ENCODE measurements at regions not wholly inside any gene's neighbourhood (a gene's known extent, or its start where the extent isn't known, plus 50 kb on each side); places are given as distances from the start of the nearest gene placed in this dataset.
"Not testable (repeated sequence)": the region's sequence is repeated elsewhere in the genome, so short reads cannot be mapped to it uniquely, and the experiment has no call there.

DNA sequence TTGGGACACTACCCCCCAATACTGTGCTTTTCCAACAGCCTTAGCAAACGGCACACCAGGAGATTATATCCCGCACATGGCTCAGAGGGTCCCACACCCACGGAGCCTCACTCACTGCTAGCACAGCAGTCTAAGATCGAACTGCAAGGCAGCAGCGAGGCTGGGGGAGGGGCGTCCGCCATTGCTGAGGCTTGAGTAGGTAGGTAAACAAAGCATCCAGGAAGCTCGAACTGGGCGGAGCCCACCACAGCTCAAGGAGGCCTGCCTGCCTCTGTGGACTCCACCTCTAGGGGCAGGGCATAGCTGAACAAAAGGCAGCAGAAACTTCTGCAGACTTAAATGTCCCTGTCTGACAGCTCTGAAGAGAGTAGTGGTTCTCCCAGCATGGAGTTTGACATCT is 447.3 kb upstream of the RAB6C start:
- TF ChIP-seq, protein P1, sequence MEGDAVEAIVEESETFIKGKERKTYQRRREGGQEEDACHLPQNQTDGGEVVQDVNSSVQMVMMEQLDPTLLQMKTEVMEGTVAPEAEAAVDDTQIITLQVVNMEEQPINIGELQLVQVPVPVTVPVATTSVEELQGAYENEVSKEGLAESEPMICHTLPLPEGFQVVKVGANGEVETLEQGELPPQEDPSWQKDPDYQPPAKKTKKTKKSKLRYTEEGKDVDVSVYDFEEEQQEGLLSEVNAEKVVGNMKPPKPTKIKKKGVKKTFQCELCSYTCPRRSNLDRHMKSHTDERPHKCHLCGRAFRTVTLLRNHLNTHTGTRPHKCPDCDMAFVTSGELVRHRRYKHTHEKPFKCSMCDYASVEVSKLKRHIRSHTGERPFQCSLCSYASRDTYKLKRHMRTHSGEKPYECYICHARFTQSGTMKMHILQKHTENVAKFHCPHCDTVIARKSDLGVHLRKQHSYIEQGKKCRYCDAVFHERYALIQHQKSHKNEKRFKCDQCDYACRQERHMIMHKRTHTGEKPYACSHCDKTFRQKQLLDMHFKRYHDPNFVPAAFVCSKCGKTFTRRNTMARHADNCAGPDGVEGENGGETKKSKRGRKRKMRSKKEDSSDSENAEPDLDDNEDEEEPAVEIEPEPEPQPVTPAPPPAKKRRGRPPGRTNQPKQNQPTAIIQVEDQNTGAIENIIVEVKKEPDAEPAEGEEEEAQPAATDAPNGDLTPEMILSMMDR (IDR thresholded peaks at IDR 0.05) = not testable (repeated sequence)
- not testable (repeated sequence) for TF ChIP-seq EZH2phosphoT487 (IDR thresholded peaks at IDR 0.05; ENCODE audit: borderline replicate concordance, low read depth); TAF1 (IDR thresholded peaks at IDR 0.05; ENCODE audit: borderline replicate concordance, low read depth, low read length); RAD21 (IDR thresholded peaks at IDR 0.05; ENCODE audit: low read length); SMC3 (IDR thresholded peaks at IDR 0.05; ENCODE audit: low read depth, low read length); CHD2 (IDR thresholded peaks at IDR 0.05; ENCODE audit: low read length, partially characterized antibody); EP300 (IDR thresholded peaks at IDR 0.05; ENCODE audit: borderline replicate concordance in 1 of 2, low read depth in 1 of 2, low read length in 1 of 2); NFIC (IDR thresholded peaks at IDR 0.05; ENCODE audit: borderline replicate concordance); MEF2A (IDR thresholded peaks at IDR 0.05; ENCODE audit: borderline replicate concordance, low read depth)
- TF ChIP-seq, protein P2, sequence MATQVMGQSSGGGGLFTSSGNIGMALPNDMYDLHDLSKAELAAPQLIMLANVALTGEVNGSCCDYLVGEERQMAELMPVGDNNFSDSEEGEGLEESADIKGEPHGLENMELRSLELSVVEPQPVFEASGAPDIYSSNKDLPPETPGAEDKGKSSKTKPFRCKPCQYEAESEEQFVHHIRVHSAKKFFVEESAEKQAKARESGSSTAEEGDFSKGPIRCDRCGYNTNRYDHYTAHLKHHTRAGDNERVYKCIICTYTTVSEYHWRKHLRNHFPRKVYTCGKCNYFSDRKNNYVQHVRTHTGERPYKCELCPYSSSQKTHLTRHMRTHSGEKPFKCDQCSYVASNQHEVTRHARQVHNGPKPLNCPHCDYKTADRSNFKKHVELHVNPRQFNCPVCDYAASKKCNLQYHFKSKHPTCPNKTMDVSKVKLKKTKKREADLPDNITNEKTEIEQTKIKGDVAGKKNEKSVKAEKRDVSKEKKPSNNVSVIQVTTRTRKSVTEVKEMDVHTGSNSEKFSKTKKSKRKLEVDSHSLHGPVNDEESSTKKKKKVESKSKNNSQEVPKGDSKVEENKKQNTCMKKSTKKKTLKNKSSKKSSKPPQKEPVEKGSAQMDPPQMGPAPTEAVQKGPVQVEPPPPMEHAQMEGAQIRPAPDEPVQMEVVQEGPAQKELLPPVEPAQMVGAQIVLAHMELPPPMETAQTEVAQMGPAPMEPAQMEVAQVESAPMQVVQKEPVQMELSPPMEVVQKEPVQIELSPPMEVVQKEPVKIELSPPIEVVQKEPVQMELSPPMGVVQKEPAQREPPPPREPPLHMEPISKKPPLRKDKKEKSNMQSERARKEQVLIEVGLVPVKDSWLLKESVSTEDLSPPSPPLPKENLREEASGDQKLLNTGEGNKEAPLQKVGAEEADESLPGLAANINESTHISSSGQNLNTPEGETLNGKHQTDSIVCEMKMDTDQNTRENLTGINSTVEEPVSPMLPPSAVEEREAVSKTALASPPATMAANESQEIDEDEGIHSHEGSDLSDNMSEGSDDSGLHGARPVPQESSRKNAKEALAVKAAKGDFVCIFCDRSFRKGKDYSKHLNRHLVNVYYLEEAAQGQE (IDR thresholded peaks at IDR 0.05; ENCODE audit: low read depth, low read length) = not testable (repeated sequence)
- TF ChIP-seq, protein P3, sequence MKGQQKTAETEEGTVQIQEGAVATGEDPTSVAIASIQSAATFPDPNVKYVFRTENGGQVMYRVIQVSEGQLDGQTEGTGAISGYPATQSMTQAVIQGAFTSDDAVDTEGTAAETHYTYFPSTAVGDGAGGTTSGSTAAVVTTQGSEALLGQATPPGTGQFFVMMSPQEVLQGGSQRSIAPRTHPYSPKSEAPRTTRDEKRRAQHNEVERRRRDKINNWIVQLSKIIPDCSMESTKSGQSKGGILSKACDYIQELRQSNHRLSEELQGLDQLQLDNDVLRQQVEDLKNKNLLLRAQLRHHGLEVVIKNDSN (IDR thresholded peaks at IDR 0.05; ENCODE audit: borderline replicate concordance, low read depth) = not testable (repeated sequence)

Measured in SK-N-SH (cell line).